Head of caudate nucleus (tissue), 42 donors: ENCODE measurements at regions not wholly inside any gene's neighbourhood (a gene's known extent, or its start where the extent isn't known, plus 50 kb on each side); places are given as distances from the start of the nearest gene placed in this dataset.
A peak's percentile ranks its signal among the peaks of the same experiment; 100 is the strongest.
"Not testable (repeated sequence)": the region's sequence is repeated elsewhere in the genome, so short reads cannot be mapped to it uniquely, and the experiment has no call there.

Experiments
- DNase-seq, 42 donors: peaks; one replicate each; pipeline versions ENCODE4 v3.0.0 to v3.0.0-alpha.2; 2020 to 2021; ENCODE audit warnings: mixed read lengths in 7 of 42
- intact Hi-C: fragments of 100-400 bp; cut with DNase I; formaldehyde crosslinking; loops from one replicate; pipeline ENCODE4 v1.15.0; 2022

DNA sequence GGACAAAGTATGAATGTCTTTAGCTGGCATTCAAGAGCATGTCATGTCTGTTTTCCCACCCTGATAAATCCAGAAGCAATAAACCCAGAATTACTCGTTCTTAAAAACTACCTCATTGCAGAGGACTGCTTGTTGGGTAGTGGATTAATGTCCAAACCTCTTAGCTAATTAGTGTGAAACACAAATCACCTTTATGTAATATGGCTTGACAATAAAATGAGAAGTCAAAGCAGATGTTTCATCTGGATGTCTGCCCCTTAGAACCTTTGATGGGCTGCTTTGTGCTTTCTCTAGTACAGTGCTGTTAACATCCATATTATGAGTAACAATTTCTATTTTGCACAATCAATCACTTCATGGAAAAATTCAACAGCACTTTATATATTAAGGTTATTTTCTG is 149.1 kb upstream of the TUT7 start:
- intact Hi-C loops, result no loop called here
- no peak for DNase-seq

DNA sequence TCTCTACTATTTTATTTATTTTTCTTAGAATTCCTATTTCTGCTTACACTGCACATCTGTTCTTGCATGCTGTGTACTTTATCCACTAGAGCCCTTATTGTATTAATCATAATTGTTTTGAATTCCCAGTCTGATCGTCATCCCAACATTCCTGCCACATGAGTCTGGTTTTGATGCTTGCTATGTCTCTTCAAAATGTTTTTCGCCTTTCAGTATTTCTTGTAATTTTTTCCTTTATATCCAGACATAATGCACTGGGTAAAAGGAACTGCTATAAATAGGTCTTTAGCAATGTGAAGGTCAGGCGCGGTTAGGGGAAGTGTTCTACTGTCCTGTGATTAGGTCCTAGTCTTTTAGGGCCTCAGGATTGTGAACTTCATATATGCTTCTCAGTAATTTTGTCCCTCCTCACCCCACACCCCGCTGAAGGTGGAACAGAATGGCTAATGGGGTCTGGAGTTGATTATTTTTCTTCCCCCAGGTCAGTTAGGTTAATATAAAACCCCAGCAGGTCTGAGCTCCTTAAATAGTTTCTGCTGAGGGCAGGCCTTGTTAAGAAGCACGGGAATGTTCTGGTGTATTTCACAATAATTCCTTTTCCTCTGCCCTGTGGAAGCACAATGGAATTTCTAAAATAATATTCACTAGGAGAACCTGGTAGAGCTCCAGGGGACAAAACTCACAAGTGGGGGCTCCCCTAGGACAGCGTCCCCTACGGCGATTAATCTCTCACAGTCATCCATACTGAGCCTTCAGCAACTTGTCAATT is 146.6 kb upstream of the TUT7 start:
- intact Hi-C loops, result no loop called here
- no peak for DNase-seq

DNA sequence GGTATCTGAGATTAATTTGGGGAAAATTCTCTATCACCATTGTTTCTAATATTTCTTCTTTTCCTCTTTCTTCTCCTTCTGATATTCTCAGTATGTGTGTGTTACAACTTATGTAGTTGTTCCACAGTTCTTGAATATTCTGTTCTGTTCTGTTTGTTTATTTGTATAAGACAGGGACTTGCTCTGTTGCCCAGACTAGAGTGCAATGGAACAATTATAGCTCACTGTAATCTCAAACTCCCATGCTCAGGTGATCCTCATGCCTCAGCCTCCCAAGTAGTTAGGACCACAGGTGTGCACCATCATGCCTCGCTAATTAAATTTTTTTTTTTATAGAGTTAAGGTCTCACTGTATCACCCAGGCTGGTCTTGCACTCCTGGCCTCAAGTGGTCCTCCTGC is 145.8 kb upstream of the TUT7 start:
- intact Hi-C loops, result no loop called here
- no peak for DNase-seq

DNA sequence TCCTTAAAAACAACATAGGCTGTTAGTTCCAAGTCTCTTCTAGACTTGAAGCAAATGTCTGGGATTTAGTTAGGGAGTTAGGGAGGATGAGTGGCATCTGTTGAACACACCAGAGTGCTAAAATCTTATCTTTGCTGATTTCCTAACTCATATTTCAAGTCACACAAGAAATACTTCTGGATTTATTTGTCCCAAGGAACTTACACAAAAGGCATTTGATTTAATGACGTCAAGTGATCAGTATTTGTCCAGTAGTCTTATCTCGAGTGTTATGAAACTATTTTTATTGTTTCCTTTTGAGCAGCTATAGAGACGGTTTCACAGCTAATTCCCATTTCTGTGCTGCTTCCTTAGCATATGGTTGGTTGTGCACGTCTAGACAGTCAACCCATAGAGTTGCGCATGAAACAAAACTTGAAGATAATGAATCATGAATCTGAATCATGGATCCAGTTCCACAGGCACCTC is 140.5 kb upstream of the TUT7 start:
- no peak for DNase-seq
- intact Hi-C loops, result no loop called here

DNA sequence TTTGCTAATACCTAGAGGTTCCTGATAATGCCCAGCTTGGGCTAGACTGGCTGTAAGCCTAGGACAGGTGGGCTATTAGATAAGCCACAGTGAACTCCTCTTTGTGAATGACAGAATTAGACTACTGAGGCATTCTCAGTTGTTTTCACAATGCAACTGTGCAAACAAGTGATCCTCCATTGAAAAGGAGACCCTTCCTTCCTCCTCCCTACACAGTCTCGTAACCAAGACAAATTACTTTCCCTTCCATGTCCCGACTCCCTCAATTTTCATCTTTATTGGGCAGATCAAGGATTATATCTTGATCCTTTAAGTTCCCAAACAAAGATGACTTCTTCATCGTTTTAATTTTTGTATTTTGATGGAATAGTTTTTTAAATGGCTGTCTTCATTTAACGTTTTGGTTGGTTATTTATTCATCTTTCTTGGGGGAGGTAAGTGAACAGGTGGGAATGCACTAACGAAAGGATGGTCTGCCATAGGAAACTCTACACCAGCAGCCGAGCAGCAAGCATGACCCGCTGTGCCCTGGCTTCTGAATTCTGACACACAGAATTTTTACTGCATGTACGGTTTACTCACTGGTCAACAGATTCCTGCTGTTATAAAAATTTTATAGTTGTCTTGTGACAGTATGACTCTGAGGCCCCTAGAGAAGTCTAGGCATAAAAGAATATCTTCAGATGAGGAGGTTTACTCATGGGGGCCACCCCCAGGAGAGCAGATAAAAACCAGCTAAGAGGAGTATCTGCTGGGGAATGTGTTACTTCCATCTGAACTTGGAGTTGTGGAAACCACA is 137.5 kb upstream of the TUT7 start:
- intact Hi-C loops, result no loop called here
- no peak for DNase-seq

DNA sequence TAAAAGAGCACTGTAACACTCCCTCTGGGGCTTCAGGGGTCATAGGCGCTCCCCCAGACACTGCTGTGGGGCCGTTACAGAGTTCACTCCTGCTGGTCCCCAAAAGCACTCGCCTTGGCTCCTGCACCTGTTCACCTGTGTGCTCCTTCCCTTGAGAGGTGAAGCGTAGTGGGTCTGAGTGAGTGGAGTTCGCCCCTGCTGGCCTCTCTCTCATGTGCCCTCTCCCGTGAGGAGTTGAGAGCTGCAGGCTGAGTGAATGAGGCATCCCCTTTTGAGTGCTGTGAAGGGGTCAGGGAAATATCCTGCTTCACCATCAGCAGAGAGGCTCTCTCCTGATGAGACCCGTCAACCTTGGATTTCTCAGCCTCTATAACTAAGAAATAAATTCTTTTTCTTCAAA is 134.6 kb upstream of the TUT7 start:
- no peak for DNase-seq
- intact Hi-C loops, result loop anchor here (5.0 kb wide), 1 partner anchor 839 kb away; no protein-coding TSS in a partner anchor

DNA sequence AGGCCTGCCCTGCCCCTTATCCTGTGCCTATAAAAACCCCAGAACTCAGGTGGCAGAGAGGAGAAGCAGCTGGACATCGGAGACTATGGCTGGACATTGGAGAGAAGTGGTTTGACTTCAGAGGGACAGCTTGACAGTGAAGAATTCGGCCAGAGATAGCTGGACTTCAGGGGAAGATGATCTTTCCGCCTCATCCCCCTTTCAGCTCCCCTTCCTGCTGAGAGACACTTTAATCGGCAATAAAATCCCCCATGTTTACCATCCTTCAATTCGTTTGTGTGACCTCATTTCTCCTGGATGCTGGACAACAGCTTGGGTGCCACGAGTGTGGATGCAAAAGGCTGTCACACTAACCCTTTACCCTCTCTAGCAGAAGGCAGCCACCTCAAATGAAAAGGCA is 134.1 kb upstream of the TUT7 start:
- intact Hi-C loops, result loop anchor here (5.0 kb wide), 1 partner anchor 839 kb away; no protein-coding TSS in a partner anchor
- no peak for DNase-seq

DNA sequence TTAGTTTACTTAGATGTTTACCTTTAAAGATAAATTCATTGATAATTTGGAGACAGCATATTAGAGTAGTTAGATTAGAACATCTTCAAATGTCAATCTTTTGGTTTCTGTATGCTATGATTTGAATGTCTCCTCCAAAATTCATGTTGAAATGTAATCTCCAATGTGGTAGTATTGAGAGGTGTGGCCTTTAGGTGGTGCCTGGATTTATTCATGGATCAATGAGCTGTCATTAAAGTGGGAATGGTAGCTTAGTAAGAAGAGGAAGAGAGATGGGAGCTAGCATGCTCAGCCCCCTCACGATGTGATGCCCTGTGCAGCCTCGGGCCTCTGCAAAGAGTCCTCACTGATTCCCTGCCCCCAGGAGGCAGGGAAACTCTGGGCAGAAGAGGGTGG is 133.6 kb upstream of the TUT7 start:
- intact Hi-C loops, result loop anchor here (5.0 kb wide), 1 partner anchor 839 kb away; no protein-coding TSS in a partner anchor

DNA sequence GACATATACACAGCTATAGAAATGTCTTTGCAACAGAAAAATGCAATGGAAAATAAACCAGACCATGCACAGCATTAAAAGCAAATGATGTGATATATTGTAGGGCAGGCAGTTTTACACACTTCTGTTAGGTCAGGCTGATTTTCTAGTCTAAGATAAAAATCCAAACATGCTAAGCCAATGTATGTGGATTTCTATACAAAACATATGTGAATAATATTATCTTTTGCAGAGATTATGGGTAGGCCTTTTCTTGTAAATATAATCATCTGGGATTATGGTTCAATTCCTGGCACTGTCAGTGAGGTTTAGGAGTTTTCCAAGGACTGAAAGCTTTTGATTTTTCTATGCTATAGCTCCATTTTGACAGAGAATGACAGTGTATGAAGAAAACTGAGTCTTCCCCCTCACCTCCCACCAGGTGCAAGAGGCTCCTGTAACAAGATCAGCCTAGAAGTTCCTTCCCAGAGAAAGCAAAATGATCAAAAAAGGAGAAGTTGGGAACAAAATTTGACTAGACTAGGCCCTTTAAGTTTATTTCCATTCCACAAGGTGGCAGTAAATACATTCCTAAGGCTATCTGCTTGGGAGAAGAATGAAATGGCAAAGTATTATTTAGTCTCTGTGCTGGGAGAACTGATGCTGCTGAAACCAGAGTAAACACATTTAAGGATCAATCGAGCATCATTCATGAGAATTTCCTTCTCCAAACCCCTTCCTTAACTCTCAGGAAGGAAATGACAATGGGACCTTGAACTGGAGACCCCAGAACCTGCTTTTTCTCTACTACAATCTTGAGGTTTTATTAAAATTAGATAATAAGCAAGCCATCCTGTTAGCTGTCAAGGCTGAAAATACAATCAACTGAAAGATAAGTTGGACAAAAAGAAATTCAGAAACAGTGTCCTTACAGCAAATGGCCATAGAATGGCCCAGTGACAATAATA is 133.0 kb upstream of the TUT7 start:
- intact Hi-C loops, result loop anchor here (5.0 kb wide), 1 partner anchor 840 kb away; no protein-coding TSS in a partner anchor
- DNase-seq, result peak in 16 of 42 donors; percentile 1 to 71 (median 32)

More for the DNA sequence above, 133.6 kb upstream of the TUT7 start:
- no peak for DNase-seq

DNA sequence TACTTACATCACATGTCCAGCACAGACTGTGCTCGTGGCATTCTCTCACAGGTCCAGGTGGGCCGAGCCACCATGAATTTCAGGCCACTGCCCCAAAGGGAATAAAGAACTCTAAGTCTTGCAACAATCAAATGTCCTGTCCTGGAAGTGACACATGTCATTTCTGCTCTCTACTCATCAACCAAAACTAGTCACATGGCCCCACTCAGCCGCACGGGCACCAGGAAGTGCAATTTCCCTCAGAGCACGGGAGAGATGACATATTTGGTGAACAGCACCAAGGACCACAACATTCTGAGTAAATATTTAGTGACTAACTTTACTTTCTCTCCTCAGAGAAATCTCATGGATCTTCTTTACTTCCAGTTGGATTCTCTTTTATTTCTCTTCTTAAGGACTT is 131.1 kb upstream of the TUT7 start:
- DNase-seq, result no peak
- intact Hi-C loops, result loop anchor here (5.0 kb wide), 1 partner anchor 842 kb away; no protein-coding TSS in a partner anchor

DNA sequence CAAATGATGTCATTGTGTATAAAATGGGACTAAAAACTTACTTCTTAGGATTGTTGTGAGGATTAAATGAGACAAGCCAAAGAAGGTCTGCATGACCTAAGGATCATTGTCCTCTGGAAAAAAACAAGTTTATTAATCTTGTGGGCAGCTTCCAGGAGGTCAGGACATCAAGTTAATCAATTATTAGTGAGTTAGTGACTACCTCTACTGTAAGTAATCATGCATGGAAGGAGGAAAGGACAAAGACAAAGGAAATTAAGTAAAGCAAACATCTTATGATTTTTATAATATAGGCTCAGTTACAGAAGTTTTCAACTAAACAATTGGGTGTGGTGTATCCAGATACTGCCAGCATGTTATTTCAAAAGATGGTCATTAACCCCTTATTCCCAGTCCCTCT is 129.3 kb upstream of the TUT7 start:
- no peak for DNase-seq
- intact Hi-C loops, result no loop called here

DNA sequence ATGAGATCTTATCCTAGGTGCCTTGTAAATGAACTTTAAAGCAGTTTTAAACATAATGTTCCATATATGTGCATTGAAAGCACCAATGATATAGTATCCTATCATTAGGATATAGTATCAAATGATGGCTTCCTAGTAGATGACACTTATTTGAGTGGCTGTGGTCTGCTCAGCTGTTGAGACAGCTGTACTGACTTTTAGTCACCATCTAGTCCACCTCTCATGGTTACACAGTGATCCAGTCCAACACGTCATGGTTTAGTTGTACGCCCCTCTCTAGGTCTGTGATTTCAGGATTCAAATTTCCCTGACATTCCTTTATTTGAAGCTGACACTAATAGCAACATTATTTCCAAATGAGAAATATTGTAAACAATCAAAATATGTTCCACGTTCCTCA is 127.3 kb upstream of the TUT7 start:
- no peak for DNase-seq
- intact Hi-C loops, result no loop called here

DNA sequence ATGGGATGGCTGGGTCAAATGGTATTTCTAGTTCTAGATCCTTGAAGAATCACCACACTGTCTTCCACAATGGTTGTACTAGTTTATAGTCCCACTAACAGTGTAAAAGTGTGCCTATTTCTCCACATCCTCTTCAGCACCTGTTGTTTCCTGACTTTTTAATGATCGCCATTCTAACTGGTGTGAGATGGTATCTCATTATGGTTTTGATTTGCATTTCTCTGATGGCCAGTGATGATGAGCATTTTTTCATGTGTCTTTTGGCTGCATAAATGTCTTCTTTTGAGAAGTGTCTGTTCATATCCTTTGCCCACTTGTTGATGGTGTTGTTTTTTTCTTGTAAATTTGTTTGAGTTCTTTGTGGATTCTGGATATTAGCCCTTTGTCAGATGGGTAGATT is 121.0 kb upstream of the TUT7 start:
- intact Hi-C loops, DNase-seq: not testable (repeated sequence)

DNA sequence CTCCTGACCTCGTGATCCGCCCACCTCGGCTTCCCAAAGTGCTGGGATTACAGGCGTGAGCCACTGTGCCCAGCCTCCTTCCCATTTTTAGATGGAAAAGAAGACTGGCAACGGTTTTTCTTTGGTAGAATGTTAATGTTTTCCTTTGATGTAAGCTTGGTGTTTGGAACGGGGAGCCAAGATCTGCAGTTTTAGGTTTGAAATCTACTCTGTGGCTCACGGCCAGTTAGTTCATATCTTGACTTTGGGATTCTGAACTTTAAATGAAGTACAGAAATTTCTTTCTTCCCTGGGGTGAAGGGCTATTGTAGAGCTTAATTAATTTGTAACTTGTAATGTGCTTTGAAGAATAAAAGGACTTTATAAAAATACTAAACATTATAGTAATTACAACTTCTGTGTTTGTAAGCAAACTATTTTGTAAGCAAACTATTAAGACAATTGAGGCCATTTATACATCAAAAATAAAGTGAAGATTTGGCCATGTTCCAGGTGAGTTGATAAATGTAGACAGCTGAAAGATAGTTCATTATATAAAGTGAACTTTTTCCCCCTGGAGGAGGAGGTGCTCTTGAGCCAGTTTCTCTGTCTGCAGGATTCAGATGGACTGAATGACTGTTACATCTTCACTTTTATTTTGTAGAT is 117.1 kb upstream of the TUT7 start:
- no peak for DNase-seq
- intact Hi-C loops, result no loop called here

DNA sequence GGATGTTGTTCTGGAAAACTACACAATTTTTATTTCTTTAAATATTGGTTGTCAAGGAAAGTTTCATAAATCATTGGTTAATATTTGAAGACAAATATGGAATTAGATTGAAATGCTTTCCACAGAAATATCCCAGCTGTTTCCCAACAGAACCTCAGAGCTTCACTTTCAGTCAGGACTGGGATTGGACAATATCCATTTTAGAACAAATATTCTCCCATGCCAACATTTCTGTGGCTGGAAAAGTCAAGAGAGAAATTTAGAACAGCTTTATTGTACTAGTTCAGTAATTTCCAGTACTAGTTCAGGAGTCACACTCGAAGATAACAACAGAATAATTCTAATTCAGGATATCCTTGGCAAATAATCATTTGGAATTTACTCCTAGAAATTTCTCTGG is 116.1 kb upstream of the TUT7 start:
- no peak for DNase-seq
- intact Hi-C loops, result no loop called here

DNA sequence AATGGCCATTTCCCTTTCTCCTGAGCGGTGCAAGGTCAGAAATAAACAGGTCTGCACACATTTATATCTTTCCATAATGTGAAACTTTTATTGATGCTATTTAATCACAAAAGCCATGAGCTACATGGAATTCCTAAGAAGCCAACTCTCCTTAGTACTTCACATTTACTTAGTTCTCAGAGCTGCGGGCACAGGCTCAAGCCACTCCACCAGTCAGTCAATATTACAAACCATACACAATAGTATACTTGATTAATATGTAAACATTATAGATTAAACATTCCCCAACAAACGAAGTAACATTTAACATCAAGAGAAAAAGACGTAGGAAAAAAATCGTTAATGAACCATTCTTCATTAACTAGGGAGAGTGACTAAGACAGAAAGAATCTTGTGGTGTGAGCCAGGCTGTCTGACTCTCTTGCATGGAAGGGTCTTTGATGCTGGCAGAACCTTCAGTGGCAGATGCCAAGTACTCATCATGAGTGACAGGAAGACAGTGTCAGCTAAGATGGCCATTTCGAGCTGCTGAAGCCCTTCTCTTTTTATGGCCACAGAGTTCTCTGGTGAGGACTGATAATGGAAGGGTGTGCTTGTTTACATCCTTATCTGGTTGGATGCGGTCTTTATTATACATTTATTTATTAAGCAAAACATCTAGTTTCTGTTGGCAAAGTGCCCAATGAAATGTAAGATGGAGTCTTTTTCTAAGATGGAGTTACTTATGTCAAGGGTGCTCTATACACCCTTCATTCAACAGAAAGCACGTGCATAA is 115.5 kb upstream of the TUT7 start:
- DNase-seq, result no peak

DNA sequence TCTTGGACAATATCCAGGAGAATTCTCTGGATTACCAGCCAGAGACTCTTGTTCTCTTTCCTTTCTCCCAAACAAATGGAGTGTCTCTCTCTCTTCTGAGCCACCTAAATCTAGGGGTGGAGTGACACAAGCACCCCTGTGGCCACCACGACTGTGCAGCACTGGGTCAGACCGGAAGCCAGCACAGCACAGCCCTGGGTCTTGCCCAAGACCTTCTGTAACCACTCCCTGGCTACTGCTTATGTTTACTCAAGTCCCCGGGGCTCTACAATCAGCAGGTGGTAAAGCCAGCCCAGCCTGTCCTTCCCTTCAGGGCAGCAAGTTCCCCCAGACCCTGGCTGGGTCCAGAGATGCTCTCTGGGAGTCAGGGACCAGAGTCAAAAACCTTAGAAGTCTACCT is 110.0 kb upstream of the TUT7 start:
- no peak for DNase-seq
- intact Hi-C loops, result no loop called here

More for the DNA sequence above, 115.5 kb upstream of the TUT7 start:
- intact Hi-C loops, result no loop called here
